ENCODE measurements at regions not wholly inside any gene's neighbourhood (a gene's known extent, or its start where the extent isn't known, plus 50 kb on each side); places are given as distances from the start of the nearest gene placed in this dataset.

GRCh38 chr4:65921180-65921579 lies 250.9 kb upstream of the EPHA5 start:
- Histone ChIP-seq H3K4me1 (ENCODE audit: control insufficient read depth, extremely low read depth, insufficient read depth, low read length) (no peaks in the 10 kb centered on the region), H3K9ac (replicated peaks; ENCODE audit: extremely low read depth, insufficient read depth, low read length) (no peak overlapping the region), H3K9me1 (replicated peaks; ENCODE audit: control insufficient read depth, extremely low read depth, insufficient read depth, low read length) (no peaks in the 10 kb centered on the region), H3K36me3 (ENCODE audit: control insufficient read depth in 2 of 2, extremely low read depth in 1 of 2, insufficient read depth in 2 of 2, low read length in 2 of 2) (no peaks in the 10 kb centered on the region), H3K4me3 (replicated peaks in 1 of 3; ENCODE audit: insufficient read depth in 1 of 3, low read depth in 1 of 3, low read length in 3 of 3) (no peak overlapping the region), H4K20me1 (replicated peaks; ENCODE audit: control insufficient read depth, extremely low read depth, insufficient read depth, low read length) (no peaks in the 10 kb centered on the region), H3K9me3 (replicated peaks; ENCODE audit: control insufficient read depth, insufficient read depth, low read length) (no peaks in the 10 kb centered on the region), H3K4me2 (ENCODE audit: insufficient read depth, low read length) (no peak overlapping the region), H3K79me2 (ENCODE audit: control insufficient read depth, insufficient read depth, low read length) (no peaks in the 10 kb centered on the region), H2AFZ (ENCODE audit: low read depth, low read length) (no peak overlapping the region), H3K27ac (ENCODE audit: insufficient read depth, low read depth, low read length) (no peak overlapping the region), H3K27me3 (ENCODE audit: control insufficient read depth in 2 of 2, insufficient read depth in 2 of 2, low read length in 2 of 2) (no peaks in the 10 kb centered on the region)
- TF ChIP-seq POLR2A (IDR thresholded peaks at IDR 0.05; ENCODE audit: low read depth, low read length) (no peak), FOS (IDR thresholded peaks at IDR 0.05; ENCODE audit: borderline replicate concordance, insufficient read depth, low read length) (no peak), CTCF (IDR thresholded peaks at IDR 0.05; ENCODE audit: extremely low read depth in 1 of 2, insufficient read depth in 1 of 2, low read depth in 1 of 2, low read length in 2 of 2) (no peak), MAX (IDR thresholded peaks at IDR 0.05; ENCODE audit: insufficient read depth, insufficient read length) (no peak), EZH2 (IDR thresholded peaks at IDR 0.05; ENCODE audit: borderline replicate concordance, low read depth, low read length, severe bottlenecking) (no peak), MYC (IDR thresholded peaks at IDR 0.05; ENCODE audit: low read depth, low read length) (no peak), GATA2 (IDR thresholded peaks at IDR 0.05; ENCODE audit: insufficient read depth, insufficient read length, low read depth, low read length) (no peak), POLR2AphosphoS5 (IDR thresholded peaks at IDR 0.05; ENCODE audit: insufficient read depth, low read depth, low read length) (no peak), JUN (IDR thresholded peaks at IDR 0.05; ENCODE audit: borderline replicate concordance, insufficient read depth, insufficient read length, low read depth) (no peak)
- dilution Hi-C loops (cut with MboI; ENCODE audit: extremely low pct_ligation_motif_present, low sequenced_read_pairs) (no loop called here), intact Hi-C loops (cut with micrococcal nuclease) (no loop called here)
- no peak for DNase-seq (ENCODE audit: low read depth, low spot score)
- CTCF ChIA-PET: no interaction called here
- POLR2A ChIA-PET: no interaction called here
- BruUV-seq (replicated peaks): no TSS peak
- no peak for FAIRE-seq

Data from endothelial cell of umbilical vein (primary cell).